PC-3 (cell line): ENCODE measurements at regions not wholly inside any gene's neighbourhood (a gene's known extent, or its start where the extent isn't known, plus 50 kb on each side); places are given as distances from the start of the nearest gene placed in this dataset.

Experiments used
- ATAC-seq: fragments of 200-7000 bp; cut with Tn5 transposase; 2 replicates; pipeline ENCODE4 v1.9.1; 2020; ENCODE audit warnings: mild to moderate bottlenecking, moderate library complexity
- BruUV-seq: library from RNA; stranded (reverse); fragments of 400-500 nt; replicated peaks from 2 replicates; lab custom pipeline; 2021; lab: Mats Ljungman, UMichigan
- CTCF ChIA-PET: fragments of 300-600 bp; sonication (Branson Sonifier 250); formaldehyde crosslinking; loops from one replicate; lab custom pipeline; 2022; ENCODE audit warnings: antibody characterized with exemption; lab: Charles Lee
- POLR2A ChIA-PET: fragments of 300-600 bp; sonication (Branson Sonifier 250); formaldehyde crosslinking; loops from one replicate; lab custom pipeline; 2022; ENCODE audit warnings: antibody characterized with exemption; ENCODE audit not compliant: unreplicated experiment; lab: Charles Lee
- DNase-seq: peaks from one replicate; pipeline ENCODE4 v3.0.0-alpha.2; 2015
- H2AFZ ChIP-seq: fragments of 300-600 bp; sonication (generic); 2 replicates; pipeline ENCODE4 v1.6.0; 2016; ENCODE audit warnings: antibody characterized with exemption, low read length
- H3F3A ChIP-seq: fragments of 300-600 bp; sonication (generic); one replicate; pipeline ENCODE4 v1.6.0; 2017; ENCODE audit warnings: antibody characterized with exemption, low read length, control low read depth, mild to moderate bottlenecking; ENCODE audit not compliant: unreplicated experiment
- H3K27ac ChIP-seq: fragments of 300-600 bp; sonication (generic); 2 replicates; pipeline ENCODE4 v1.5.1; 2016; ENCODE audit warnings: mild to moderate bottlenecking, low read length
- H3K27me3 ChIP-seq: fragments of 300-600 bp; sonication (generic); 2 replicates; pipeline ENCODE4 v1.6.1; 2016; ENCODE audit warnings: low read length, mixed read lengths
- H3K36me3 ChIP-seq: fragments of 300-600 bp; sonication (generic); 2 replicates; pipeline ENCODE4 v1.6.1; 2016; ENCODE audit warnings: low read depth, mixed run types, low read length, mixed read lengths
- H3K4me1 ChIP-seq: fragments of 300-600 bp; sonication (generic); 2 replicates; pipeline ENCODE4 v1.5.1; 2016; ENCODE audit warnings: low read length; ENCODE audit not compliant: insufficient read depth
- H3K4me2 ChIP-seq: fragments of 300-600 bp; sonication (generic); 2 replicates; pipeline ENCODE4 v1.6.0; 2016; ENCODE audit warnings: low read length
- H3K4me3 ChIP-seq: fragments of 300-600 bp; sonication (generic); 2 replicates; pipeline ENCODE4 v1.5.1; 2016; ENCODE audit warnings: mild to moderate bottlenecking, low read length, mixed read lengths
- H3K79me2 ChIP-seq: fragments of 300-600 bp; sonication (generic); 2 replicates; pipeline ENCODE4 v1.6.1; 2017; ENCODE audit warnings: low read length, mixed read lengths
- H3K9ac ChIP-seq: fragments of 300-600 bp; sonication (generic); 2 replicates; pipeline ENCODE4 v1.6.0; 2016; ENCODE audit warnings: mild to moderate bottlenecking, low read length
- H3K9me2 ChIP-seq: fragments of 300-600 bp; sonication (generic); replicated peaks from 2 replicates; pipeline ENCODE4 v1.6.1; 2016; ENCODE audit warnings: mixed run types, low read length, mixed read lengths
- H3K9me3 ChIP-seq: fragments of 300-600 bp; sonication (generic); 2 replicates; pipeline ENCODE4 v1.6.1; 2016; ENCODE audit warnings: low read length, mixed read lengths
- H4K20me1 ChIP-seq: fragments of 300-600 bp; sonication (generic); 2 replicates; pipeline ENCODE4 v1.6.1; 2016; ENCODE audit warnings: low read length, mixed read lengths
- EZH2 ChIP-seq: fragments of 300-600 bp; sonication (generic); IDR thresholded peaks from one replicate; pipeline ENCODE4 v1.6.1; 2017; ENCODE audit warnings: antibody characterized with exemption, mild to moderate bottlenecking, low read length; ENCODE audit not compliant: unreplicated experiment
- EZH2phosphoT487 ChIP-seq: fragments of 300-600 bp; sonication (generic); IDR thresholded peaks from 2 replicates; pipeline ENCODE4 v1.6.1; 2018; ENCODE audit warnings: mild to moderate bottlenecking, antibody characterized with exemption, low read length, borderline replicate concordance
- intact Hi-C: fragments of 100-400 bp; cut with micrococcal nuclease; formaldehyde crosslinking; loops from 2 replicates; pipeline ENCODE4 v1.9.0; 2023
- TF ChIP-seq, protein P1 (sequence below): fragments of 300-600 bp; sonication (generic); conservative IDR thresholded peaks from 2 replicates; pipeline ENCODE4 v1.5.1; 2017; ENCODE audit warnings: antibody characterized with exemption, low read depth, mild to moderate bottlenecking, low read length

DNA sequence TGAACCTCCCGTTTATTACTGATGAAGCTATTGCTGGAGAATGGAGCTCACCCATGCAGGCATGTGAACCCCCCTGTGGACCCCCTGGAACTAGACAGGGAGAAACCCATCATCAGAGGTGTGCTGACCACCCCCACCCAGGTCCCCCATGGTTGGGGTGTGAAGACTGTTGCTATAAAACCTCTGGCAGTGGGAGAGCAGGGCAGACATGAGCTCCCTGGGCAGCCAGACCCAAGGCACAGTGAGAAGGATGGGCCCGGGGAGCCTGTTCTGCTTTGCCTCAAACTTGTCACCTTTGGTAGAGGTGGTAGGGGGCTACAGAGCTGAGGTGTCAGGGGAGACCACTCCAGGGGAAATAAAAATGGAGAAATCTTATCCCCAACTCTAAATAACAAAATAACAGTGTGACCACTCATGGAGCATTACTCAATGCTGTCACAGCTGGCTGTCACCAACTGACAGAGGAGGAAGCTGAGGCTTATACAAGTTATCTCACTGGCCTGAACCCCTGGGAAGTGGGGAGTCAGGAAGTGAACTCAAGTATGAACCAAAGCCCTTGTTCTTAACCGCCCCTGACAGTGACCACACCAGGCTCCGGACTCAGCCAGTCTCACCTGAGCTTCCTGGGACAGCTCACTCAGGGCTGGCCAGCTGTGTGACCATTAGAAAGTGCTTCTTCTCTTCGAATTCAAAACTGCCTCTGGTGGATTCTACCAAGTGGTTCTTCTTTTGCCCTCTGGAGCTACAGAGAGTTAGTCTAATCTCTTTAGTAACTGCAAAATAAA is 698.8 kb downstream of the MATN1 start:
- Histone ChIP-seq H3K9ac (no peak overlapping the region), H3K79me2 (no peaks in the 10 kb centered on the region), H3K9me2 (no peaks in the 10 kb centered on the region), H3K4me1 (no peaks in the 10 kb centered on the region), H3F3A (no peaks in the 10 kb centered on the region), H2AFZ (no peak overlapping the region), H3K4me3 (no peak overlapping the region), H3K27me3 (no peaks in the 10 kb centered on the region), H3K27ac (no peak overlapping the region), H3K36me3 (no peaks in the 10 kb centered on the region), H3K9me3 (no peaks in the 10 kb centered on the region), H3K4me2 (no peak overlapping the region), H4K20me1 (no peaks in the 10 kb centered on the region)
- ChIA-PET CTCF (no interaction called here), POLR2A (no interaction called here)
- ATAC-seq, result no peak
- intact Hi-C loops, result no loop called here
- no TSS peak for BruUV-seq
- TF ChIP-seq, protein P1, sequence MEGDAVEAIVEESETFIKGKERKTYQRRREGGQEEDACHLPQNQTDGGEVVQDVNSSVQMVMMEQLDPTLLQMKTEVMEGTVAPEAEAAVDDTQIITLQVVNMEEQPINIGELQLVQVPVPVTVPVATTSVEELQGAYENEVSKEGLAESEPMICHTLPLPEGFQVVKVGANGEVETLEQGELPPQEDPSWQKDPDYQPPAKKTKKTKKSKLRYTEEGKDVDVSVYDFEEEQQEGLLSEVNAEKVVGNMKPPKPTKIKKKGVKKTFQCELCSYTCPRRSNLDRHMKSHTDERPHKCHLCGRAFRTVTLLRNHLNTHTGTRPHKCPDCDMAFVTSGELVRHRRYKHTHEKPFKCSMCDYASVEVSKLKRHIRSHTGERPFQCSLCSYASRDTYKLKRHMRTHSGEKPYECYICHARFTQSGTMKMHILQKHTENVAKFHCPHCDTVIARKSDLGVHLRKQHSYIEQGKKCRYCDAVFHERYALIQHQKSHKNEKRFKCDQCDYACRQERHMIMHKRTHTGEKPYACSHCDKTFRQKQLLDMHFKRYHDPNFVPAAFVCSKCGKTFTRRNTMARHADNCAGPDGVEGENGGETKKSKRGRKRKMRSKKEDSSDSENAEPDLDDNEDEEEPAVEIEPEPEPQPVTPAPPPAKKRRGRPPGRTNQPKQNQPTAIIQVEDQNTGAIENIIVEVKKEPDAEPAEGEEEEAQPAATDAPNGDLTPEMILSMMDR, result no peak
- TF ChIP-seq EZH2 (no peak), EZH2phosphoT487 (no peak)
- no peak for DNase-seq

DNA sequence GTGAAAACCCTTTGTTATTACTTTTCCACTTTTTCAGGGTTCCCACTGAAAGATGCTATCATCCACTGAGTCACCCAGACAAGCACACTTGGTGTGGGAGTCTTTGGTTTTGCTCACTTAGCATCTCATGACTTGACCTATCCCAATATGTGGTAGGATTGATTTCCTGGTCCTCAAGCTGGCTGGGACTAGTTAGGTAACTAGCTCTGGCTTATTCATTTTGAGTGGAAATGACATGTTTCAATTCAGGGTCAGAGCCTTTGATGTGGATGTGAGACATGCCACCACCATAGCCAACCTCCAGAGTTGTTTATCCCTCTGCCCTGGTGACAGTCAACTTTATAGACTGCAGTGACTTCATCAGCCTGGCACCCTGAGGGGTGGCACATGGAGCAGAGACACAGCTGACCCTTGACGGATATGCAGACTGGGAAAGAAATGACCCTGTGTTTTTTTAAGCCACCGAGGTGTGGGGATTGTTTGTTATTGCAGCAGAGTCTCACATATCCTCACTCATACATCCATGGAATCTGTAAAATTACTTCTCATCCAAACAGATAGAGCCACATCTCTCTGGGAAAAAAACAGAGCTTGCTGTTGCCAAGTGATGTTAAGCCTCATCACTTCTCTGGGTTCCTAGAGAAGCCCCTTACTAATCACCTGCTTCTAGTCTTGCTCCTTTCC is 699.9 kb downstream of the MATN1 start:
- H3K9me2 ChIP-seq, result no peaks in the 10 kb centered on the region
- H3K9ac ChIP-seq, result no peak overlapping the region
- CTCF ChIA-PET, result no interaction called here
- H3F3A ChIP-seq, result no peaks in the 10 kb centered on the region
- POLR2A ChIA-PET, result no interaction called here
- intact Hi-C loops, result no loop called here
- no peaks in the 10 kb centered on the region for H3K27me3 ChIP-seq
- ATAC-seq (no peak), DNase-seq (no peak)
- no peaks in the 10 kb centered on the region for H3K4me1 ChIP-seq
- H3K4me3 ChIP-seq, result no peak overlapping the region
- H3K9me3 ChIP-seq, result no peaks in the 10 kb centered on the region
- no peaks in the 10 kb centered on the region for H3K79me2 ChIP-seq
- H2AFZ ChIP-seq, result no peak overlapping the region
- H3K36me3 ChIP-seq, result no peaks in the 10 kb centered on the region
- no TSS peak for BruUV-seq
- H3K27ac ChIP-seq, result no peak overlapping the region
- TF ChIP-seq EZH2phosphoT487 (no peak), EZH2 (no peak)
- TF ChIP-seq, protein P1, result no peak
- no peaks in the 10 kb centered on the region for H4K20me1 ChIP-seq
- no peak overlapping the region for H3K4me2 ChIP-seq

DNA sequence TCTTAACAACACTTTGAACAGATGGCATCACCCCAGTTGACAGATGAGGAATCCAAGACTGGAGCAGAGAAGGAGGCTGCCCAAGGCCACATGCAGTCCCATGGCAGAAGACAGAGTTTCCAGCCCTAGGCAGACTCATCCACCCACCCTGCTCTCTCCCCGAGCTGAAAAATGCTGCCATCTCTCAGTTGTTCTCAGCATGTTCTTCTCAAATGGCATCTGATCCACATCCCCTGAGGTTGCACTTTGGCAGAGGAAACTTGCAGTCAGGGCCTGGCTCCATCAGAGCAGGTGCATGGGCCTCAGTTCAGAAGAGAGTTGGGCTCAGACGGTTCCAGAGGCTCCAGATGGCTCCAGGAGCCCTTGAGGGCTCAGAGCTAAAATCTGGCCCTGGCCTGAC is 709.4 kb downstream of the MATN1 start:
- no peaks in the 10 kb centered on the region for H4K20me1 ChIP-seq
- no peak for DNase-seq
- no peaks in the 10 kb centered on the region for H3K36me3 ChIP-seq
- no peak overlapping the region for H3K4me2 ChIP-seq
- TF ChIP-seq EZH2 (no peak), EZH2phosphoT487 (no peak)
- TF ChIP-seq, protein P1, result no peak
- no peak overlapping the region for H3K4me3 ChIP-seq
- no peak overlapping the region for H3K9ac ChIP-seq
- POLR2A ChIA-PET, result no interaction called here
- H3K27me3 ChIP-seq, result no peaks in the 10 kb centered on the region
- H3K79me2 ChIP-seq, result no peaks in the 10 kb centered on the region
- BruUV-seq, result no TSS peak
- intact Hi-C loops, result no loop called here
- no peaks in the 10 kb centered on the region for H3K9me3 ChIP-seq
- H3K27ac ChIP-seq, result no peak overlapping the region
- no peaks in the 10 kb centered on the region for H3F3A ChIP-seq
- no peak overlapping the region for H2AFZ ChIP-seq
- no peaks in the 10 kb centered on the region for H3K9me2 ChIP-seq
- no peak for ATAC-seq
- CTCF ChIA-PET, result no interaction called here
- H3K4me1 ChIP-seq, result no peaks in the 10 kb centered on the region; the same call in 1 of the 2 replicates
